H9 (cell line): ENCODE measurements at regions not wholly inside any gene's neighbourhood (a gene's known extent, or its start where the extent isn't known, plus 50 kb on each side); places are given as distances from the start of the nearest gene placed in this dataset.

ENCODE experiments used
- DNase-seq: peaks from one replicate; pipeline ENCODE4 v3.0.0-alpha.2; 2017
- H2AFZ ChIP-seq: one replicate; pipeline ENCODE4 v1.6.1; 2013; ENCODE audit warnings: mild to moderate bottlenecking, low read length, control low read depth, moderate library complexity
- H2AK5ac ChIP-seq: 2 replicates; pipeline ENCODE4 v1.6.1; 2013; ENCODE audit warnings: low read length, control low read depth, mixed read lengths; ENCODE audit not compliant: insufficient read length
- H2BK120ac ChIP-seq: one replicate; pipeline ENCODE4 v1.6.1; 2013; ENCODE audit warnings: low read depth, mild to moderate bottlenecking, low read length, control low read depth, inconsistent platforms; ENCODE audit not compliant: poor library complexity, severe bottlenecking
- H2BK12ac ChIP-seq: 2 replicates; pipeline ENCODE4 v1.6.1; 2013; ENCODE audit warnings: low read length, control low read depth, mixed read lengths, low read depth; ENCODE audit not compliant: insufficient read length
- H2BK15ac ChIP-seq: 2 replicates; pipeline ENCODE4 v1.6.1; 2013; ENCODE audit warnings: low read depth, low read length, control low read depth
- H2BK20ac ChIP-seq: one replicate; pipeline ENCODE4 v1.6.1; 2013; ENCODE audit warnings: low read depth, mild to moderate bottlenecking, low read length, control low read depth, inconsistent platforms; ENCODE audit not compliant: poor library complexity, severe bottlenecking
- H2BK5ac ChIP-seq: 2 replicates; pipeline ENCODE4 v1.6.1; 2013; ENCODE audit warnings: low read length, control low read depth, mixed read lengths; ENCODE audit not compliant: insufficient read length
- H3K14ac ChIP-seq: 2 replicates; pipeline ENCODE4 v1.6.1; 2013; ENCODE audit warnings: low read length, control low read depth; ENCODE audit not compliant: insufficient read depth
- H3K18ac ChIP-seq: 2 replicates; pipeline ENCODE4 v1.6.1; 2013; ENCODE audit warnings: low read depth, mild to moderate bottlenecking, mixed read lengths, low read length, control low read depth; ENCODE audit not compliant: insufficient read length
- H3K23ac ChIP-seq: 2 replicates; pipeline ENCODE4 v1.6.1; 2013; ENCODE audit warnings: low read length, control low read depth, mixed read lengths, low read depth; ENCODE audit not compliant: insufficient read length
- H3K23me2 ChIP-seq: 2 replicates; pipeline ENCODE4 v1.6.1; 2013; ENCODE audit warnings: low read depth, mild to moderate bottlenecking, mixed read lengths, low read length, control low read depth; ENCODE audit not compliant: insufficient read length, poor library complexity, severe bottlenecking
- H3K27ac ChIP-seq: 2 replicates; pipeline ENCODE4 v1.5.1; 2013; ENCODE audit warnings: low read length, control low read depth, mixed read lengths, low read depth; ENCODE audit not compliant: insufficient read length
- H3K27me3 ChIP-seq: 2 replicates; pipeline ENCODE4 v1.6.1; 2013; ENCODE audit warnings: low read length, control low read depth, inconsistent platforms; ENCODE audit not compliant: insufficient read depth
- H3K4ac ChIP-seq: 2 replicates; pipeline ENCODE4 v1.6.1; 2013; ENCODE audit warnings: low read depth, mild to moderate bottlenecking, control low read depth, inconsistent platforms, low read length, moderate library complexity
- H3K4me1 ChIP-seq: 2 replicates; pipeline ENCODE4 v1.6.1; 2013; ENCODE audit warnings: low read length, control low read depth, inconsistent platforms; ENCODE audit not compliant: insufficient read depth
- H3K4me2 ChIP-seq: 2 replicates; pipeline ENCODE4 v1.6.1; 2013; ENCODE audit warnings: low read length, control low read depth, mixed read lengths; ENCODE audit not compliant: insufficient read length, insufficient read depth
- H3K56ac ChIP-seq: 2 replicates; pipeline ENCODE4 v1.6.1; 2013; ENCODE audit warnings: low read depth, mild to moderate bottlenecking, mixed read lengths, low read length, control low read depth; ENCODE audit not compliant: insufficient read length
- H3K79me1 ChIP-seq: 2 replicates; pipeline ENCODE4 v1.6.1; 2013; ENCODE audit warnings: low read depth, mild to moderate bottlenecking, moderate library complexity, low read length, control low read depth, inconsistent platforms; ENCODE audit not compliant: insufficient read depth, poor library complexity, severe bottlenecking
- H3K79me2 ChIP-seq: 2 replicates; pipeline ENCODE4 v1.6.1; 2013; ENCODE audit warnings: low read length, control low read depth, inconsistent platforms; ENCODE audit not compliant: insufficient read depth
- H3K9ac ChIP-seq: 2 replicates; pipeline ENCODE4 v1.6.1; 2013; ENCODE audit warnings: low read length, control low read depth, mixed read lengths; ENCODE audit not compliant: insufficient read length; ENCODE audit errors: extremely low read depth
- H3K9me3 ChIP-seq: one replicate; pipeline ENCODE4 v1.6.1; 2013; ENCODE audit warnings: low read depth, low read length, inconsistent platforms; ENCODE audit not compliant: control insufficient read depth
- H3T11ph ChIP-seq: one replicate; pipeline ENCODE4 v1.6.1; 2013; ENCODE audit warnings: mild to moderate bottlenecking, low read length, control low read depth, inconsistent platforms
- H4K20me1 ChIP-seq: one replicate; pipeline ENCODE4 v1.6.1; 2013; ENCODE audit not compliant: control insufficient read depth, insufficient read length, insufficient read depth
- H4K5ac ChIP-seq: 2 replicates; pipeline ENCODE4 v1.6.1; 2013; ENCODE audit warnings: low read depth, mild to moderate bottlenecking, mixed read lengths, low read length, control low read depth; ENCODE audit not compliant: insufficient read length
- H4K8ac ChIP-seq: replicated peaks from 2 replicates; pipeline ENCODE4 v1.6.1; 2013; ENCODE audit warnings: low read length, control low read depth, mixed read lengths, low read depth; ENCODE audit not compliant: insufficient read length
- H4K91ac ChIP-seq: 2 replicates; pipeline ENCODE4 v1.6.1; 2013; ENCODE audit warnings: low read depth, mild to moderate bottlenecking, moderate library complexity, mixed read lengths, low read length, control low read depth; ENCODE audit not compliant: insufficient read length
- H3K27ac Mint-ChIP-seq, 3 experiments: 2 replicates in 2 of 3; 3 replicates in 1 of 3; pipeline ENCODE4 v1.8.0; 2020 to 2021; ENCODE audit warnings: mixed read lengths in 3 of 3, mild to moderate bottlenecking in 1 of 3, moderate library complexity in 1 of 3
- H3K27me3 Mint-ChIP-seq: 2 replicates; pipeline ENCODE4 v1.8.0; 2021; ENCODE audit warnings: low read depth, mild to moderate bottlenecking, moderate library complexity, mixed read lengths
- H3K36me3 Mint-ChIP-seq, 3 experiments: 2 replicates in 2 of 3; 3 replicates in 1 of 3; pipeline ENCODE4 v1.8.0; 2020 to 2021; ENCODE audit warnings: low read depth in 3 of 3, mixed read lengths in 3 of 3; ENCODE audit not compliant: insufficient read depth in 1 of 3
- H3K4me1 Mint-ChIP-seq, 2 experiments: 2 replicates each; pipeline ENCODE4 v1.8.0; 2020; ENCODE audit warnings: mixed read lengths in 2 of 2
- H3K4me3 Mint-ChIP-seq, 2 experiments: 2 replicates in 1 of 2; 3 replicates in 1 of 2; pipeline ENCODE4 v1.8.0; 2020 to 2021; ENCODE audit warnings: mild to moderate bottlenecking in 2 of 2, mixed read lengths in 2 of 2, moderate library complexity in 1 of 2
- H3K9me3 Mint-ChIP-seq, 2 experiments: 2 replicates in 1 of 2; 3 replicates in 1 of 2; pipeline ENCODE4 v1.8.0; 2020; ENCODE audit warnings: mild to moderate bottlenecking in 2 of 2, mixed read lengths in 2 of 2, moderate library complexity in 1 of 2
- CTCF ChIP-seq: fragments of 200-600 bp; sonication (generic); conservative IDR thresholded peaks from 3 replicates; pipeline ENCODE4 v1.8.0; 2021; ENCODE audit warnings: antibody characterized with exemption, mild to moderate bottlenecking
- WGBS: extraction: QIAGEN DNeasy Blood & Tissue Kit; methylation state at CpG from one replicate; pipeline ENCODE4 v1.1.7; 2013; ENCODE audit warnings: missing lambda C conversion rate, low lambda C conversion rate, mixed read lengths; ENCODE audit not compliant: insufficient read length; ENCODE audit errors: extremely low coverage; 5-methylcytosine and 5-hydroxymethylcytosine counted together

- no peak overlapping the region for H3T11ph ChIP-seq
- H3K9ac ChIP-seq = no peak overlapping the region
- Mint-ChIP-seq H3K4me3 (no peak overlapping the region), H3K36me3 (no peaks in the 10 kb centered on the region), H3K9me3 (no peaks in the 10 kb centered on the region; a peak in 1 of 5 replicates), H3K27me3 (no peaks in the 10 kb centered on the region), H3K27ac (no peak overlapping the region), H3K4me1 (peaks cover 0 to 3% of the 10 kb centered on the region in 2 experiments; a peak in 3 of 4 replicates)
- no peaks in the 10 kb centered on the region for H3K23me2 ChIP-seq
- H2AFZ ChIP-seq = no peak overlapping the region
- H4K8ac ChIP-seq = no peak overlapping the region
- no peak overlapping the region for H4K5ac ChIP-seq
- H2BK15ac ChIP-seq = no peak overlapping the region
- H3K18ac ChIP-seq = no peak overlapping the region
- no peak overlapping the region for H2BK120ac ChIP-seq
- no peak overlapping the region for H2BK12ac ChIP-seq
- no CpG with 5 or more reads among the region's 3 CpGs for WGBS
- no peak overlapping the region for H3K56ac ChIP-seq
- H3K9me3 ChIP-seq = no peaks in the 10 kb centered on the region
- H3K14ac ChIP-seq = no peak overlapping the region
- H3K23ac ChIP-seq = no peak overlapping the region
- no peak overlapping the region for H3K4ac ChIP-seq
- H2AK5ac ChIP-seq = no peak overlapping the region
- no peak overlapping the region for H3K4me2 ChIP-seq
- H3K79me1 ChIP-seq = no peaks in the 10 kb centered on the region
- TF ChIP-seq CTCF = no peak
- H4K20me1 ChIP-seq = no peaks in the 10 kb centered on the region
- no peak overlapping the region for H4K91ac ChIP-seq
- no peak overlapping the region for H2BK20ac ChIP-seq
- no peak for DNase-seq
- no peaks in the 10 kb centered on the region for H3K27me3 ChIP-seq
- no peak overlapping the region for H3K27ac ChIP-seq
- no peaks in the 10 kb centered on the region for H3K79me2 ChIP-seq
- no peak overlapping the region for H2BK5ac ChIP-seq
- H3K4me1 ChIP-seq = no peaks in the 10 kb centered on the region
These were observed 704.8 kb upstream of the CBLB start for GRCh38 chr3:106573605-106574004.
